HG03159 (cell line): ENCODE measurements at regions not wholly inside any gene's neighbourhood (a gene's known extent, or its start where the extent isn't known, plus 50 kb on each side); places are given as distances from the start of the nearest gene placed in this dataset.
A peak's percentile ranks its signal among the peaks of the same experiment; 100 is the strongest.

Experiments used
- ATAC-seq: cut with Tn5 transposase; IDR thresholded peaks from one replicate; pipeline ENCODE4 v1.9.1; 2021; ENCODE audit warnings: mild to moderate bottlenecking, moderate library complexity; ENCODE audit not compliant: unreplicated experiment

- ATAC-seq = no peak
Measured at GRCh38 chr2:221100467-221101089, 471.5 kb downstream of the EPHA4 start.

- ATAC-seq = peak; percentile 55
Measured at GRCh38 chr2:221102896-221103688, 469.0 kb downstream of the EPHA4 start.

- no peak for ATAC-seq
Measured at GRCh38 chr2:221103930-221104329, 468.2 kb downstream of the EPHA4 start.

GRCh38 chr2:221104361-221104811 is 467.7 kb downstream of the EPHA4 start:
- no peak for ATAC-seq

GRCh38 chr2:221106241-221106640 is 465.9 kb downstream of the EPHA4 start:
- ATAC-seq = no peak

- ATAC-seq = no peak
Measured at GRCh38 chr2:221107424-221107823, 464.7 kb downstream of the EPHA4 start.

GRCh38 chr2:221109552-221109951 is 462.6 kb downstream of the EPHA4 start:
- peak; percentile 55 for ATAC-seq

GRCh38 chr2:221111739-221112138 is 460.4 kb downstream of the EPHA4 start:
- no peak for ATAC-seq

GRCh38 chr2:221112744-221113143 is 459.4 kb downstream of the EPHA4 start:
- ATAC-seq = no peak

- ATAC-seq = no peak
Measured at GRCh38 chr2:221115944-221116343, 456.2 kb downstream of the EPHA4 start.

- ATAC-seq = peak; percentile 91
Measured at GRCh38 chr2:221120643-221121042, 451.5 kb downstream of the EPHA4 start.

GRCh38 chr2:221123396-221123795 is 448.7 kb downstream of the EPHA4 start:
- no peak for ATAC-seq

GRCh38 chr2:221124532-221125240 is 447.4 kb downstream of the EPHA4 start:
- no peak for ATAC-seq

- ATAC-seq = no peak
Measured at GRCh38 chr2:221125691-221126090, 446.4 kb downstream of the EPHA4 start.

- no peak for ATAC-seq
Measured at GRCh38 chr2:221129657-221130056, 442.4 kb downstream of the EPHA4 start.

- no peak for ATAC-seq
Measured at GRCh38 chr2:221130431-221130830, 441.7 kb downstream of the EPHA4 start.

- no peak for ATAC-seq
Measured at GRCh38 chr2:221133941-221134340, 438.2 kb downstream of the EPHA4 start.

- peak; percentile 42 for ATAC-seq
Measured at GRCh38 chr2:221134718-221135117, 437.4 kb downstream of the EPHA4 start.

- ATAC-seq = no peak
Measured at GRCh38 chr2:221135699-221136098, 436.4 kb downstream of the EPHA4 start.

GRCh38 chr2:221137385-221137784 is 434.7 kb downstream of the EPHA4 start:
- ATAC-seq = no peak

GRCh38 chr2:221142341-221142740 is 429.8 kb downstream of the EPHA4 start:
- ATAC-seq = no peak

GRCh38 chr2:221143231-221143630 is 428.9 kb downstream of the EPHA4 start:
- ATAC-seq = no peak
